Left renal pelvis (tissue), 4 donors: ENCODE measurements at regions not wholly inside any gene's neighbourhood (a gene's known extent, or its start where the extent isn't known, plus 50 kb on each side); places are given as distances from the start of the nearest gene placed in this dataset.

ENCODE experiments used
- DNase-seq, 4 donors: peaks; one replicate each; pipeline ENCODE4 v3.0.0-alpha.2; 2013; ENCODE audit warnings: low read depth in 4 of 4, low spot score in 3 of 4

DNA sequence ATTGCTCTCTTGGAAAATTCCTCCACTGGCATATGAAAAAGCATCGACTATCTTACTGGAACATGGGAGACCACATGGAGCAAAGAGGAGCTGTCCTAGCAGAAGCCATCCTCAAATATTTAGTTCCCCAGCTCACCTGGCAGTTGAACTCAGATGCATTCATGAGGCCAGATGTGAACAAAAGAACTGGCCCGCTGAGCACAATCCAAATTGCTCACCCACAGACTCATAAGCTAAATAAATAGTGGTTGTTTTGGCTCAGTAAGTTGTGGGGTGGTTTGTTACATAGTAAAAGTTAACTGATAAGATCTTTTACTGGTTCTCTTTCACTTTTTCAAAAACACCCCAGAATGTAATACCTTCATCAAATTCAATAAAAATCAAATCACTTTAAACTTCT lies 108.6 kb upstream of the CWC22 start:
- no peak for DNase-seq

DNA sequence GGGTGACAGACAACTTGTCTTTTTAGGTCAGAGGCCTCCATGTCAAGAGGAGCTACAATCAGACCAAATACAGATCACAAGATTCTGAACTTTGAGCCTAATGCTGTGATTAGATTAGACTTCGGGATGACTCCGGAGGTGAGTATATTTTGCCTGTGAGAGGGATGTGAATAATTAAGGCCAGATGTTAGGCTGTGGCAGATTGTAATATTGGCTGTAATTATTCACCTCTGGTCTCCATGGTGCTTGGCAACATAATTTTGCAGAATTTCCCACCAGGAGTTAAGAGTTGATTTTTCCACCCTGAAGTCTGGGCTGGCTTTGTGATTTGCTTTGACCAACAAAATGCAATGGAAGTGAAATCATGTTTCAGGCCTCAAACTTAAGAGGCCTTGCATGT lies 108.2 kb upstream of the CWC22 start:
- no peak for DNase-seq

DNA sequence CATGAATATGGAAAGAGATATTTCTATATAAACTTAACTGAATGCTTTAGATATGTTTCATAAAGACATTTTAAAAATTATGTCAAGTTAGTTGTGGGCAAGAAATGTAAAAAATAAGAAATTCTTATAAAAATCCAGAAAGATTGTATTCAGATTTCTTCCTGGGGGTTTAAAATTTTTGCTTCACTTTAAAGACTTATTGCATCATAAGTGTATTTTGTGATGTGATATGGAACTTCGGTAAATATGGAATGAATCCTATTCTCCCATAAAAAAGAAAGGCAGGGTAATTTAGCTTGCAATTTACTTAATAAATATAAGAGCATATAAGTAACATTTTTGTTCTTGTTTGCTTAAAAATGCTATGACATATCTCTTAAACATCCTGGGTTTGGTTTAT lies 104.8 kb upstream of the CWC22 start:
- DNase-seq, result no peak

DNA sequence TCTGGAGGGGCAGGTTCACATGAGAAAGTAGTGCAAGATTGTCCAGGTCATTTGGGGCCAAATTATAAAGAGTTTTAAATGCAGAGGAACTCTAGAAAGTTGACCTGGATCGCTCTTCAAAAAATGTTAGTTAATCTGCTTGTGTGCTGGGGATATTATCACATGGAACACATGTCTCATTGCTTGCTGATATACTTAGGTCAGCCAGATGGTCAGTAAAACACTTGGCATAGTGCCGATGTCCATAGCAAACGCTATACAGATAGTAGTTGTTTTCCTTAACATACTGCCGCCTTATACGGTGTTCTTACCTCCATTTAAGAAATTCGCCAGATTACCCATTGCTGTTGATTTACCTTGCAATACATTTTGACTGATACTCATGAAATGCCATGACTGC lies 103.4 kb upstream of the CWC22 start:
- no peak for DNase-seq

DNA sequence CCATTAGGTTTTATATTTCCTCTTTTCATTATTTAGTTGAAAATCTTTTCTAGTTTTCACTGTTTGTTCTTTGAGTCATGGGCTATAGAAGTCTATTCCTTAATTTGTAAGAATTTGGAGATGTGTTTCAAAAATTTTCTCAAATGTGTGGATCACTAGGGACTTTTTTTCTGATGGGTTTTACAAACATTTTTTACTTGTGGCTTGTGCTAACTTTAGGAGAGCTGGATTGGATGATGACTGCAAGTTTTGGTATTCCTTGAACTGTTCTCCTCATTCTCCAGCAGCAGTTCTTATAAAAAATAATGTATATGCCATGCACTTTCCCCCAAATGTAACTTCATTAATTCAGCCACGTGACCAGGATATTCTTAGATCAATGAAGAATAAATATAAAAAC lies 94.7 kb upstream of the CWC22 start:
- no peak for DNase-seq

DNA sequence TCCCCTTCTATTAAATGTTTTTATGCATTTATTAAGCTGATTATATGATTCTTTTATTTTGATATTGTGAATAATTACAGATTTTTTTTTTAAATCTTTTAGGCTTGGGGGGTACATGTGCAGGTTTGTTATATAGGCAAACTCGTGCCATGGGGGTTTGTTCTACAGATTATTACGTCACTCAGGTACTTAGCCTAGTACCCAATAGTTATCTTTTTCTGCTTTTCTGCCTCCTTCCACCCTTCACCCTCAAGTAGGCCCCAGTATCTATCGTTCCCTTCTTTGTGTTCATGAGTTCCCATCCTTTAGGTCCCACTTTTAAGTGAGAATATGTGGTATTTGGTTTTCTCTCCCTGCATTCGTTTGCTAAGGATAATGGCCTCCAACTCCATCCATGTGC lies 92.2 kb upstream of the CWC22 start:
- no peak for DNase-seq

DNA sequence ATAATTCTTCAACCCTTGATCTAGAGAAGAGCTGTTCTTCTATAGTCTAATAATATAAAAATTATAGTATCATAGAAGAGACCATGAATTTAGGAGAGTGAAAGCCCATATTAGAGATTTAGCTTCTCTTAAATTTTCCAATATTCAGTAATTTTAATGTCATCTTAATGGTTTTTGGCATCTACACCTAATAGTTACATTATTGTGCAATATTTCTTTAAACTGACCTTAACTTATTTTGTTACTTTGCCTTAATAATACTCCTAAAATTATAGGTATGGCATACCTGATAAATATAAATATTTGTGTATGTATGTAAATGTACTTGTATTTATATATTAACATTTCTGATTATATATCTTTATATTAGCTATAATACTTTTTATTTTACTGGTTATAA lies 78.0 kb upstream of the CWC22 start:
- DNase-seq, result no peak

DNA sequence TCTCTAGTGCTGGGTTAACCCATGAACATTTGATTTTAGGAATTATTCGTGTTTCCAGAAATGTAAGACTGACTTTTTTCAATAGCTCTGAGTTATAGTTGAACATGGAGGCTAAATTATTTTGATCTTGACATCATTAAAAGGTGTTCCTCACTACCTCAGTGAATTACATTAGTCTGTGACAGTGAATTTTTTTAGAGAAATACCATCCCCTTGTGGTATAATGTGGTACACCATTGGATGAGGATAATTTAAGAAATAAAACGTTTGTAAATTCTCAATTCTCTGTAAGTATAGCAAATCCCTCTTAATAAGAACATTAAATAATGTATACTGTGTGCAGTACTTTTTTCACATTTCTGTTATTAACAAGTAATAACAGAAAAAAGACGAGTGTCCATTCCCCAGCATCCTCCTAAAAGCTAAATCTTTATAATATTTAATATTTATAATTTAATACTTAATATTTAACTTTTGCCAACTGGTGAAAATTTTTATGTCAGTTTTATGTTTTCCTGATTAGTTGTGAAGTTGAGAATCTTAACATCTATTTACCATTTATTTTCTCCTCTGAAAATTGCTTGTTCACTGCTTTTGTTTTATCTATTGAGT lies 70.3 kb upstream of the CWC22 start:
- DNase-seq, result no peak

DNA sequence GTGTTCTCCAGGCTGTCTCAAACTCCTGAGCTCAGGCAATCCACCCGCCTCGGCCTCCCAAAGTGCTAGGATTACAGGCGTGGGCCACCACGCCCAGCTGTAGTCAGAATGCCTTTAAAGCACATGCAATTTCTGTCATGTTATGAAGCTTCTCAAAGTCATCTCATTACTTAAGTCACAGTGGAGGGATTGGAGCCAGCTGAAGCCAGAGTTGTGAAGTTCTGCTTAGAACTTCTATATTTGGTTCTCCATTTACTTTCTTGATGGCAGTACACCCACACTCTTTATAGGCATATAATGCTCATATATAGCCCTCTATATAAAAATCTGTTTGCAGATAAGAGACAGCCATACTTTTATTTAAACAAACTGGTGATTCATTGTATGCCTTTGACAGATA lies 68.8 kb upstream of the CWC22 start:
- no peak for DNase-seq

DNA sequence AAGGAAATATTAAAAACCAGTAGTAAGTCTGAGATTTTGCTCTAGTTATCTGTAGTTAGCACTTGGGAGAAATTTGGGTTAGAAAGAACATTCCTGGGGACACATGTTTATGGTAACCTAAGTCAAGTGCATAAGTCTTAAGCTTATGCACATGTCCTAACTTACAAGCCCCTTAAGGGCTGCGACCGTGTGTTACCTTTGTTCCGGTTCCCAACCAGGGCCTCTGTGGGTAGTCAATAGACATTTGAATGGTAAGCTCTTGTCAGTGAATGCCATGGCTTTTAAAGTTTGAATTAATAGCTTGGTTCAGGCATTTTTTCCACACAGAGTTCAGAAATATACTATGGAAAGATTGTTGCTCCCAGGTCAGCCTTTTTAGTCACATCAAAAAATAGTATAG lies 64.7 kb upstream of the CWC22 start:
- no peak for DNase-seq

DNA sequence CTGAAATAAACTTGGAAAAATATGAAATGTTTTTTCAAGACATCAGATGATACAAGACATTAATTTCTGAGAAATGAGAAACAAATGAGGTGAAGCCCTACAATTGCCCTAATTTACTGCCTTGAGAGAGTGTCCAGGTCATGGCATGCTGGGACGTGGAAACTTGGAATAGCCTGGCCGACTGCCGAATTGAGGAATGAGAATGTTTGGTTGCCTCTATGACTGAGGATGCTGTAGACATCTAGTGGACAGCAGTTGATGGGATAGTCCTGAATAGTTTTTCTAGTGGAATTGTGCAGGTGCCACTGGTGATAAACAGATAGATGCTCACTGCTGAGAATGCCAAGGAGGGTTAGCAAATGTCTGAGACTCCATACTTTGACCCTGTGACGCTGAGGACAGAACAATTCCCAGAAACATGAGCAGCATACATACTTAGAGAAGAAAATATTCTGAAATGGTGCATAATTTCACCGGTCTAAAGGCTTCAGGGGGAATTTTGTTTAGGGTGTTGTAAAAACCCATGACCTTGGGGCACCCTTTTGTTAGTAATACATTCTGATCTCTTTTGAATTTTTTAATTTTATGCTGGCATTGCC lies 56.5 kb upstream of the CWC22 start:
- no peak for DNase-seq

DNA sequence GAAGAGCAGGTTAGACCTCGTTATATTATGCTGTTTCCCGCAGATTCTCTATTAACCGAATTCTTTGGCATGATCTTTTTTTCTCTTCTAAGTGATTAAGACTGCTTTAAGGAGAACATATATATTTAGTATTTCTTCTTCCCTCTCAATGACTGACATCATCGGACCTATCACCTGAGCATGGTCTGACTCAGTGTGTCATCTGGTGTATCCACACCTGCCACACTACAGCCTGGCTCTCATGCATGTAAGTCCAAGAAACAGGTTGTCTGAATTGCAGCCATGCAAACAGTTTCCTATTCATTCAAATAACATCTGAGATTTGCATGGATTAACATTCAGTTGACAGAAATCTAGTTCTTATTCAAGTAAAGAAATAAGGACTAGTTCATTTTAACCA lies 55.1 kb upstream of the CWC22 start:
- no peak for DNase-seq

DNA sequence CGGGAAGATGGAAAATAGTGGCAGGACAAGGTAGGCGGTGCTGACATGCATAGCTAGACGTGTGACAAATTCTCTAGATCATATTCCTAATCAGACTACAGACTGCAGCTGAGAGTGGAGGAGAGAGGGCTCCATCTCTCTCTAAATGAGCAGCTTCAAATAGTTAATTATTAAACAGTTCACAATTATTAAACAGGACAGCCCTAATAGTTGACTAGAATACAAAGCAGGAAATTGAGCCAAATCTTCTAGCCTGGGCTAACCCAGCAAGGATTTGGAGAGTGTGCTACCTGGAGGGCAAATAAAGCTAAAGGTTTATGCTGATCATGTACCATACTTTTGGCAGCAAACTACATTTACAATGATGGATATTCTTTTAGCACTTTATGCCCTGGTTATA lies 54.4 kb upstream of the CWC22 start:
- no peak for DNase-seq

DNA sequence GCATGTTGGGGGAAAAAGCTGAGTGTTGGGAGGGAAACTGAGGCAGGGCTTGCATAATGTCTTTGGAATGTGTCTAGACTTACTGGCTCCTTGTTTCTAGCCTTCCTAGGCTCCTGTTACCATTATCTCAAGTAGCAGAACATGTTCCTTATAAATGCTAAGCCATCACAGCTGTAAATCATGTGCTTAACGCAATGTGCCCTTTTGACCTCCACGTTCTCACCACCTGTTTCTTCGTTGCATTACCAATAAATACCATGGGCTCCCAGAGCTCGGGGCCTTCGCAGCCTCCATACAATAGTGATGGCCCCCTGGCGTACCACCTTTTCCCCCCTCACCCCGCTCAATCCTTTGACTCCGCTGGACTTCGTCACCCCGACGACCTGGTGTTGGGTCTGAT lies 54.0 kb upstream of the CWC22 start:
- no peak for DNase-seq

DNA sequence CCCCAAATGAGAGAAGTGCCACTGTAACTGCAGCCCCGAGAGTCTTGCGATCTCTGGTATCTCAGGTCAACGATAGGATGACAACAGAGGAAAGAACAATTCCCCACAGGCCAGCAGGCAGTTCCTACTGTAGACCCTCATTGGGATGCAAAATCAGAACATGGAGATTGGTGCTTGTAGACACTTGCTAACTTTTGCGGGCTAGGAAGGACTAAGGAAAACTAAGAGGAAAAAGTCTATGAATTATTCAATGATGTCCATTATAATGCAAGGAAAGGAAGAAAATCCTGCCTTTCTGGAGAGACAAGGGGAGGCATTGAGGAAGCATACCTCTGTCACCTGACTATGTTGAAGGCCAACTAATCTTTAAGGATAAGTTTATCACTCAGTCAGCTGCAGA lies 51.9 kb upstream of the CWC22 start:
- no peak for DNase-seq

DNA sequence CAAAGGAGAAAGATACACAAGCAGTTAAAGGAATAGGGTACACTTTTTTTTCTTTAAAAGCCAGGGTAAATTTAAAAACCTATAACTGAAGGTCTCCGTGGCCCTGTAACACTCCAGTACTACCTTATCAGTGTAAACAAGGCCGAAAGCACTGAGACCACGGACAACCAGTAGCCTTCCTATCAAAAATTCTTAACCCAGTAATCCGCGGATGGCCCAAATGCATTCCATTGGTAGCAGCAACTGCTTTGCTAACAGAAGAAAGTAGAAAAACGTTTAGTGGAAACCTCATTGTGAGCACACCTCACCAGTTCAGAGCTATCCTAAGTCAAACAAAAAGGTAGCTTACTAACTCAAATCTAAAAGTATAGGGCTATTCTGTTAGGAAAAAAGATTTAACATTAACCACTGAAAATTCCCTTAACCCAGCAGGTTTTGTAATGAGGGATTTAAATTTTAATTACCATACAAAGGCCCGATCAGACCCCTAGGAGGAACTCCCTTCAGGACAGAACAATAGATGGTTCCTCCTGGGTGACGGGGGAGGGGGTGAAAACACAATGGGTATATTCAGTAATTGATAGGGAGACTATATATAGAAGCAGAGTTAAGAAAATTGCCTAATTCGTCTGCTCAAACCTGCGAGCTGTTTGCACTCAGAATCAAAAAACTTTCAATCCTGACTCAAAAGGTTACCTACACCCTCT lies 50.8 kb upstream of the CWC22 start:
- DNase-seq, result no peak
